ENCODE measurements at regions not wholly inside any gene's neighbourhood (a gene's known extent, or its start where the extent isn't known, plus 50 kb on each side); places are given as distances from the start of the nearest gene placed in this dataset.

- Mint-ChIP-seq H3K36me3 (no peaks in the 10 kb centered on the region), H3K9me3 (no peaks in the 10 kb centered on the region), H3K27ac (no peak overlapping the region)
- DNase-seq (ENCODE audit: low spot score in 2 of 2) (peak; percentile 57 to 83), ATAC-seq (peak; percentile 69 to 89)
These were observed 295.1 kb upstream of the PLET1 start for GRCh38 chr11:112555491-112556364.

- DNase-seq (ENCODE audit: low spot score in 2 of 2) (no peak), ATAC-seq (no peak)
- no peak overlapping the region for H3K27ac Mint-ChIP-seq
- no peaks in the 10 kb centered on the region for H3K9me3 Mint-ChIP-seq
- no peaks in the 10 kb centered on the region for H3K36me3 Mint-ChIP-seq
These were observed 298.0 kb upstream of the PLET1 start for GRCh38 chr11:112558691-112559090.

- no peak for ATAC-seq
- Mint-ChIP-seq H3K27ac (no peak overlapping the region), H3K36me3 (no peaks in the 10 kb centered on the region), H3K9me3 (no peaks in the 10 kb centered on the region)
- DNase-seq (ENCODE audit: low spot score in 2 of 2) = no peak
These were observed 303.1 kb upstream of the PLET1 start for GRCh38 chr11:112563808-112564207.

- Mint-ChIP-seq H3K27ac (no peak overlapping the region), H3K36me3 (no peaks in the 10 kb centered on the region), H3K9me3 (no peaks in the 10 kb centered on the region)
- DNase-seq (ENCODE audit: low spot score in 2 of 2) (no peak), ATAC-seq (no peak)
These were observed 303.7 kb upstream of the PLET1 start for GRCh38 chr11:112564228-112564955.

- ATAC-seq = no peak
- no peaks in the 10 kb centered on the region for H3K36me3 Mint-ChIP-seq
- H3K27ac Mint-ChIP-seq = no peak overlapping the region
- H3K9me3 Mint-ChIP-seq = no peaks in the 10 kb centered on the region
- no peak for DNase-seq (ENCODE audit: low spot score in 2 of 2)
These were observed 304.9 kb upstream of the PLET1 start for GRCh38 chr11:112565551-112565950.

GRCh38 chr11:112566124-112566523, 305.5 kb upstream of the PLET1 start:
- DNase-seq (ENCODE audit: low spot score in 2 of 2) = no peak

GRCh38 chr11:112570333-112570732, 309.7 kb upstream of the PLET1 start:
- no peak for ATAC-seq
- Mint-ChIP-seq H3K27ac (no peak overlapping the region), H3K36me3 (no peaks in the 10 kb centered on the region), H3K9me3 (no peaks in the 10 kb centered on the region)
- no peak for DNase-seq (ENCODE audit: low spot score in 2 of 2)

More at GRCh38 chr11:112566124-112566523, 305.5 kb upstream of the PLET1 start:
- ATAC-seq = no peak
- Mint-ChIP-seq H3K9me3 (no peaks in the 10 kb centered on the region), H3K36me3 (no peaks in the 10 kb centered on the region), H3K27ac (no peak overlapping the region)

- Mint-ChIP-seq H3K9me3 (no peaks in the 10 kb centered on the region), H3K27ac (no peak overlapping the region), H3K36me3 (no peaks in the 10 kb centered on the region)
- ATAC-seq (no peak), DNase-seq (ENCODE audit: low spot score in 2 of 2) (no peak)
These were observed 318.6 kb upstream of the PLET1 start for GRCh38 chr11:112579282-112579681.

GRCh38 chr11:112580864-112581263, 320.2 kb upstream of the PLET1 start:
- Mint-ChIP-seq H3K27ac (no peak overlapping the region), H3K9me3 (no peaks in the 10 kb centered on the region), H3K36me3 (no peaks in the 10 kb centered on the region)
- ATAC-seq (no peak), DNase-seq (ENCODE audit: low spot score in 2 of 2) (no peak)

- ATAC-seq (no peak), DNase-seq (ENCODE audit: low spot score in 2 of 2) (no peak)
- Mint-ChIP-seq H3K9me3 (no peaks in the 10 kb centered on the region), H3K36me3 (no peaks in the 10 kb centered on the region), H3K27ac (no peak overlapping the region)
These were observed 321.1 kb upstream of the PLET1 start for GRCh38 chr11:112581747-112582146.

- Mint-ChIP-seq H3K27ac (no peak overlapping the region), H3K9me3 (no peaks in the 10 kb centered on the region), H3K36me3 (no peaks in the 10 kb centered on the region)
- DNase-seq (ENCODE audit: low spot score in 2 of 2) (no peak), ATAC-seq (no peak)
These were observed 321.7 kb upstream of the PLET1 start for GRCh38 chr11:112582366-112582765.

- DNase-seq (ENCODE audit: low spot score in 2 of 2) (no peak), ATAC-seq (peak; percentile 11 to 44)
- no peaks in the 10 kb centered on the region for H3K36me3 Mint-ChIP-seq
- no peaks in the 10 kb centered on the region for H3K9me3 Mint-ChIP-seq
- no peak overlapping the region for H3K27ac Mint-ChIP-seq
These were observed 322.7 kb upstream of the PLET1 start for GRCh38 chr11:112583261-112583893.

GRCh38 chr11:112584672-112585071, 324.0 kb upstream of the PLET1 start:
- Mint-ChIP-seq H3K36me3 (no peaks in the 10 kb centered on the region), H3K27ac (no peak overlapping the region), H3K9me3 (no peaks in the 10 kb centered on the region)
- no peak for DNase-seq (ENCODE audit: low spot score in 2 of 2)
- ATAC-seq = peak in 1 of 2 donors; percentile 44

GRCh38 chr11:112587664-112588063, 327.0 kb upstream of the PLET1 start:
- ATAC-seq = no peak
- DNase-seq (ENCODE audit: low spot score in 2 of 2) = no peak
- Mint-ChIP-seq H3K36me3 (no peaks in the 10 kb centered on the region), H3K9me3 (no peaks in the 10 kb centered on the region), H3K27ac (no peak overlapping the region)

GRCh38 chr11:112588252-112588694, 327.6 kb upstream of the PLET1 start:
- H3K27ac Mint-ChIP-seq = no peak overlapping the region
- H3K36me3 Mint-ChIP-seq = no peaks in the 10 kb centered on the region
- peak in 1 of 2 donors; percentile 44 for DNase-seq (ENCODE audit: low spot score in 2 of 2)
- no peaks in the 10 kb centered on the region for H3K9me3 Mint-ChIP-seq
- ATAC-seq = peak; percentile 72 to 89

GRCh38 chr11:112589155-112589554, 328.5 kb upstream of the PLET1 start:
- ATAC-seq (no peak), DNase-seq (ENCODE audit: low spot score in 2 of 2) (no peak)
- Mint-ChIP-seq H3K27ac (no peak overlapping the region), H3K36me3 (no peaks in the 10 kb centered on the region), H3K9me3 (no peaks in the 10 kb centered on the region)

GRCh38 chr11:112590764-112591163, 330.1 kb upstream of the PLET1 start:
- no peak for ATAC-seq
- H3K9me3 Mint-ChIP-seq = no peaks in the 10 kb centered on the region
- no peaks in the 10 kb centered on the region for H3K36me3 Mint-ChIP-seq

More at GRCh38 chr11:112590764-112591163, 330.1 kb upstream of the PLET1 start:
- no peak for DNase-seq (ENCODE audit: low spot score in 2 of 2)
- no peak overlapping the region for H3K27ac Mint-ChIP-seq

Data from activated naive CD4-positive, alpha-beta T cell treated with anti-CD3 and anti-CD28 coated beads, Interleukin-2, amount 50 U/mL, for 72 hours (primary cell).